Tibial nerve (tissue), 4 donors: ENCODE measurements at regions not wholly inside any gene's neighbourhood (a gene's known extent, or its start where the extent isn't known, plus 50 kb on each side); places are given as distances from the start of the nearest gene placed in this dataset.

ENCODE experiments used
- DNase-seq, 2 donors: peaks; one replicate each; pipeline ENCODE4 v3.0.0-alpha.2; 2019; ENCODE audit warnings: low spot score in 2 of 2
- H3K27ac ChIP-seq, 4 donors: fragments of 200-600 bp; sonication (generic) in 3 of 4; one replicate each; pipeline ENCODE4 v1.5.1; 2017 to 2019; ENCODE audit warnings: mild to moderate bottlenecking in 1 of 4
- H3K27me3 ChIP-seq, 2 donors: fragments of 200-600 bp; sonication (generic) in 1 of 2; one replicate each; pipeline versions ENCODE4 v1.5.1 to v1.6.0; 2017 to 2019
- H3K36me3 ChIP-seq, 3 donors: fragments of 200-600 bp; sonication (generic); one replicate each; pipeline ENCODE4 v1.5.1; 2018 to 2019
- H3K4me1 ChIP-seq, 4 donors: fragments of 200-600 bp; sonication (generic) in 3 of 4; one replicate each; pipeline ENCODE4 v1.5.1; 2017 to 2019
- H3K4me3 ChIP-seq, 4 donors: fragments of 200-600 bp; sonication (generic) in 3 of 4; one replicate each; pipeline ENCODE4 v1.5.1; 2017 to 2019; ENCODE audit warnings: mild to moderate bottlenecking in 1 of 4, moderate library complexity in 1 of 4
- H3K9me3 ChIP-seq, 4 donors: fragments of 200-600 bp; sonication (generic) in 3 of 4; one replicate each; pipeline ENCODE4 v1.5.1; 2017 to 2019
- EP300 ChIP-seq, 2 donors: sonication (generic); formaldehyde crosslinking; IDR thresholded peaks; one replicate each; pipeline ENCODE4 v1.6.1; 2017; ENCODE audit warnings: antibody characterized with exemption in 2 of 2, mild to moderate bottlenecking in 1 of 2
- POLR2A ChIP-seq, 2 donors: fragments of 450-650 bp; IDR thresholded peaks; one replicate each; pipeline ENCODE4 v1.6.1; 2017; ENCODE audit warnings: antibody characterized with exemption in 2 of 2, mild to moderate bottlenecking in 2 of 2, moderate library complexity in 2 of 2
- WGBS, 2 donors: methylation state at CpG; one replicate each; pipeline ENCODE4 v1.1.5; 2018; 5-methylcytosine and 5-hydroxymethylcytosine counted together
- TF ChIP-seq, protein P1 (sequence below), 5 experiments: fragments of 200-600 bp in 3 of 5; fragments of 450-650 bp in 2 of 5; sonication (generic) in 3 of 5; IDR thresholded peaks; one replicate each; pipeline ENCODE4 v1.5.1; 2016 to 2019; ENCODE audit warnings: antibody characterized with exemption in 5 of 5, mild to moderate bottlenecking in 3 of 5, moderate library complexity in 2 of 5

- Histone ChIP-seq H3K4me3 (no peak overlapping the region), H3K4me1 (no peaks in the 10 kb centered on the region), H3K36me3 (no peaks in the 10 kb centered on the region), H3K27ac (no peak overlapping the region), H3K27me3 (no peaks in the 10 kb centered on the region), H3K9me3 (no peaks in the 10 kb centered on the region)
- TF ChIP-seq, protein P1, sequence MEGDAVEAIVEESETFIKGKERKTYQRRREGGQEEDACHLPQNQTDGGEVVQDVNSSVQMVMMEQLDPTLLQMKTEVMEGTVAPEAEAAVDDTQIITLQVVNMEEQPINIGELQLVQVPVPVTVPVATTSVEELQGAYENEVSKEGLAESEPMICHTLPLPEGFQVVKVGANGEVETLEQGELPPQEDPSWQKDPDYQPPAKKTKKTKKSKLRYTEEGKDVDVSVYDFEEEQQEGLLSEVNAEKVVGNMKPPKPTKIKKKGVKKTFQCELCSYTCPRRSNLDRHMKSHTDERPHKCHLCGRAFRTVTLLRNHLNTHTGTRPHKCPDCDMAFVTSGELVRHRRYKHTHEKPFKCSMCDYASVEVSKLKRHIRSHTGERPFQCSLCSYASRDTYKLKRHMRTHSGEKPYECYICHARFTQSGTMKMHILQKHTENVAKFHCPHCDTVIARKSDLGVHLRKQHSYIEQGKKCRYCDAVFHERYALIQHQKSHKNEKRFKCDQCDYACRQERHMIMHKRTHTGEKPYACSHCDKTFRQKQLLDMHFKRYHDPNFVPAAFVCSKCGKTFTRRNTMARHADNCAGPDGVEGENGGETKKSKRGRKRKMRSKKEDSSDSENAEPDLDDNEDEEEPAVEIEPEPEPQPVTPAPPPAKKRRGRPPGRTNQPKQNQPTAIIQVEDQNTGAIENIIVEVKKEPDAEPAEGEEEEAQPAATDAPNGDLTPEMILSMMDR (IDR thresholded peaks at IDR 0.05) = no peak
- no peak for TF ChIP-seq POLR2A (IDR thresholded peaks at IDR 0.05)
- TF ChIP-seq EP300 (IDR thresholded peaks at IDR 0.05) = no peak
- no peak for DNase-seq
These were observed 667.5 kb upstream of the CHORDC1 start for GRCh38 chr11:90890347-90890746.

GRCh38 chr11:90884181-90884580, 661.3 kb upstream of the CHORDC1 start:
- no peak for TF ChIP-seq POLR2A (IDR thresholded peaks at IDR 0.05)
- TF ChIP-seq, protein P1 (IDR thresholded peaks at IDR 0.05) = no peak

GRCh38 chr11:90874986-90875385, 652.1 kb upstream of the CHORDC1 start:
- Histone ChIP-seq H3K36me3 (no peaks in the 10 kb centered on the region), H3K4me1 (no peaks in the 10 kb centered on the region), H3K4me3 (no peak overlapping the region), H3K27ac (no peak overlapping the region), H3K9me3 (no peaks in the 10 kb centered on the region), H3K27me3 (no peaks in the 10 kb centered on the region)
- TF ChIP-seq, protein P1 (IDR thresholded peaks at IDR 0.05) = no peak
- no peak for TF ChIP-seq EP300 (IDR thresholded peaks at IDR 0.05)
- TF ChIP-seq POLR2A (IDR thresholded peaks at IDR 0.05) = no peak
- WGBS, 2 donors = 58 to 63% methylated on average over 1 of the region's 1 CpG
- DNase-seq = no peak

More at GRCh38 chr11:90884181-90884580, 661.3 kb upstream of the CHORDC1 start:
- Histone ChIP-seq H3K4me1 (no peaks in the 10 kb centered on the region), H3K4me3 (no peak overlapping the region), H3K36me3 (no peaks in the 10 kb centered on the region), H3K27me3 (no peaks in the 10 kb centered on the region), H3K9me3 (no peaks in the 10 kb centered on the region), H3K27ac (no peak overlapping the region)
- no peak for DNase-seq

GRCh38 chr11:90874281-90874680, 651.4 kb upstream of the CHORDC1 start:
- Histone ChIP-seq H3K27ac (no peak overlapping the region), H3K9me3 (no peaks in the 10 kb centered on the region), H3K36me3 (no peaks in the 10 kb centered on the region), H3K4me1 (no peaks in the 10 kb centered on the region), H3K4me3 (no peak overlapping the region), H3K27me3 (no peaks in the 10 kb centered on the region)
- no peak for DNase-seq
- TF ChIP-seq, protein P1 (IDR thresholded peaks at IDR 0.05) = no peak
- no peak for TF ChIP-seq EP300 (IDR thresholded peaks at IDR 0.05)
- TF ChIP-seq POLR2A (IDR thresholded peaks at IDR 0.05) = no peak

DNA sequence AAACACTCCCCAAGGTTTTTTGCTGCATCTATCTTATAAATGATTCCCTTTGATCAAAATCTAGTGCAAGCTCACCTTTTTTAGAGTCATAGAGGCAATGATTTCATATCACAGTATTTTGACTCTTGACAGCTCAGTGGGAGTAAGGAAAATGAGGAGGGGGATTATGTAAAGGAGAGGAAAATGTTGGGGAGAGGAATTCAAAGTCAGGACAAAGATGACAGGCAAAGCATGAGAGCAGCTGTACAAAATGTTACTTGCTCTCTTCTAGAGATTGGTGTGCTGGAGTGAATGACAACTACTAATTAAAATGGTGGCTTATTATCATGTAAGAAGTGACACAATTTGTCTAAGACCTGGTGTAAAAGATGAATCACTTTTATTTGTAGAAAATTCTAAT, 644.6 kb upstream of the CHORDC1 start:
- Histone ChIP-seq H3K36me3 (no peaks in the 10 kb centered on the region), H3K4me3 (no peak overlapping the region), H3K4me1 (no peaks in the 10 kb centered on the region), H3K27ac (no peak overlapping the region), H3K9me3 (no peaks in the 10 kb centered on the region), H3K27me3 (no peaks in the 10 kb centered on the region)
- DNase-seq = no peak
- TF ChIP-seq, protein P1 (IDR thresholded peaks at IDR 0.05) = no peak
- no peak for TF ChIP-seq EP300 (IDR thresholded peaks at IDR 0.05)
- TF ChIP-seq POLR2A (IDR thresholded peaks at IDR 0.05) = no peak
